ENCODE measurements at regions not wholly inside any gene's neighbourhood (a gene's known extent, or its start where the extent isn't known, plus 50 kb on each side); places are given as distances from the start of the nearest gene placed in this dataset.
"Not testable (repeated sequence)": the region's sequence is repeated elsewhere in the genome, so short reads cannot be mapped to it uniquely, and the experiment has no call there.

GRCh38 chr7:32670110-32671025 lies 175.1 kb downstream of the AVL9 start:
- TF ChIP-seq POLR2A (IDR thresholded peaks at IDR 0.05; ENCODE audit: low read length) (no peak), GATA1 (IDR thresholded peaks at IDR 0.05; ENCODE audit: low read depth, low read length) (no peak)
- DNase-seq, result peak; percentile 41 to 50

- peak; percentile 19 for TF ChIP-seq POLR2A (IDR thresholded peaks at IDR 0.05; ENCODE audit: low read length)
- peak; percentile 80 to 85 for DNase-seq
Observed at GRCh38 chr7:32669173-32669870, 174.0 kb downstream of the AVL9 start.

GRCh38 chr7:32668387-32669097 lies 173.3 kb downstream of the AVL9 start:
- peak; percentile 34 to 39 for DNase-seq

GRCh38 chr7:32667586-32667985 lies 172.3 kb downstream of the AVL9 start:
- not testable (repeated sequence) for DNase-seq

- TF ChIP-seq POLR2A (IDR thresholded peaks at IDR 0.05; ENCODE audit: low read length), result peak; percentile 41
- DNase-seq, result peak; percentile 29 to 46
Observed at GRCh38 chr7:32663805-32664211, 168.5 kb downstream of the AVL9 start.

GRCh38 chr7:32662509-32662908 lies 167.2 kb downstream of the AVL9 start:
- peak; percentile 70 to 75 for DNase-seq

- TF ChIP-seq POLR2A (IDR thresholded peaks at IDR 0.05; ENCODE audit: low read length), result no peak
- no peak for TF ChIP-seq GATA1 (IDR thresholded peaks at IDR 0.05; ENCODE audit: low read depth, low read length)
- no peak for DNase-seq
Observed at GRCh38 chr7:32661929-32662328, 166.6 kb downstream of the AVL9 start.

GRCh38 chr7:32661501-32661900 lies 166.2 kb downstream of the AVL9 start:
- no peak for TF ChIP-seq GATA1 (IDR thresholded peaks at IDR 0.05; ENCODE audit: low read depth, low read length)
- TF ChIP-seq POLR2A (IDR thresholded peaks at IDR 0.05; ENCODE audit: low read length), result no peak

GRCh38 chr7:32660936-32661335 lies 165.6 kb downstream of the AVL9 start:
- TF ChIP-seq POLR2A (IDR thresholded peaks at IDR 0.05; ENCODE audit: low read length) (no peak), GATA1 (IDR thresholded peaks at IDR 0.05; ENCODE audit: low read depth, low read length) (no peak)
- DNase-seq, result no peak

More at GRCh38 chr7:32661501-32661900, 166.2 kb downstream of the AVL9 start:
- DNase-seq, result no peak

GRCh38 chr7:32659853-32660252 lies 164.6 kb downstream of the AVL9 start:
- TF ChIP-seq POLR2A (IDR thresholded peaks at IDR 0.05; ENCODE audit: low read length) (no peak), GATA1 (IDR thresholded peaks at IDR 0.05; ENCODE audit: low read depth, low read length) (no peak)
- no peak for DNase-seq

- no peak for TF ChIP-seq POLR2A (IDR thresholded peaks at IDR 0.05; ENCODE audit: low read length)
- no peak for TF ChIP-seq GATA1 (IDR thresholded peaks at IDR 0.05; ENCODE audit: low read depth, low read length)
- no peak for DNase-seq
Observed at GRCh38 chr7:32658467-32658869, 163.2 kb downstream of the AVL9 start.

GRCh38 chr7:32658034-32658433 lies 162.7 kb downstream of the AVL9 start:
- TF ChIP-seq POLR2A (IDR thresholded peaks at IDR 0.05; ENCODE audit: low read length) (no peak), GATA1 (IDR thresholded peaks at IDR 0.05; ENCODE audit: low read depth, low read length) (no peak)
- DNase-seq, result no peak

GRCh38 chr7:32654549-32654948 lies 159.3 kb downstream of the AVL9 start:
- DNase-seq, result not testable (repeated sequence)

GRCh38 chr7:32650356-32650755 lies 155.1 kb downstream of the AVL9 start:
- not testable (repeated sequence) for DNase-seq

Measured in erythroblast (primary cell).